GM21526 (cell line): ENCODE measurements at regions not wholly inside any gene's neighbourhood (a gene's known extent, or its start where the extent isn't known, plus 50 kb on each side); places are given as distances from the start of the nearest gene placed in this dataset.
A peak's percentile ranks its signal among the peaks of the same experiment; 100 is the strongest.

Source experiments
- ATAC-seq: cut with Tn5 transposase; IDR thresholded peaks from one replicate; pipeline ENCODE4 v1.9.1; 2021; ENCODE audit warnings: moderate library complexity; ENCODE audit not compliant: unreplicated experiment, low FRiP score

DNA sequence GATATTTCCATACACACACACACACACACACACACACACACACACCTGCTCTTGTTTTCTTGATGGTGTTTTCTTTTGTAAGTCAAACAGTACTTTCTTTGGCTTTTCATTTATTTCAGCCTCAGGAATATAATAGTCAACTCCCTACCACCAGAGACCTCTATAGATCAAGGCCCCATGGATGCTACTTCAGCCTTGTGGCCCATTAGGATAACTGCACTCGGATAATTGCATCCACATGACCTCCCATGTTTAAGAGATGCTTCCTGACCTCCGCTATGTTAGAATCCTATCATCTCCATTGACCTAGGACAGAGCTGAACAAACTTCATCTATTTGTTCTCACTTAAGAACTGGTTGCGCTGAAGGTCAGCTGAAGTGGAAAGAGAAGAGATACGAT, 1094.0 kb upstream of the B3GALT2 start:
- ATAC-seq, result no peak

- ATAC-seq, result peak; percentile 98
Measured at GRCh38 chr1:194279975-194280374, 1093.6 kb upstream of the B3GALT2 start.

- no peak for ATAC-seq
Measured at GRCh38 chr1:194277927-194278326, 1091.5 kb upstream of the B3GALT2 start.

DNA sequence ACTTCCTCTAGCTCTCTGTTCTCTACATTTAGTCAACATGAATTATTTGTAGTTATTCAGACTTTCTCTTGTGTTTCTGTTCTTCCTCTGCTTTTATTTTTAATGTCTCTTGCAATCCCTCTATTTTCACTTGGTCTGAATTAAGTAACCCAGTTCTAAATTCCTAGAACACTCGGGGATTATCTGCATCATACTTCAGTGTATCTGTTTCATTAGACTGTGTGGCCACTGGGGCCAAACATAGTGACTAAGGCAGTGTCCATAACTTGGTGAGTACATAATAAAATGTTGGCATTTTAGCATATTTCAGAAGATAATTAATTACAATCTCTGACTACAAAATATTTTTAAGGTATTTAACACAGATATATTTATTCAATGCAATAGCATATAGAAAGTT, 1087.2 kb upstream of the B3GALT2 start:
- ATAC-seq, result no peak

DNA sequence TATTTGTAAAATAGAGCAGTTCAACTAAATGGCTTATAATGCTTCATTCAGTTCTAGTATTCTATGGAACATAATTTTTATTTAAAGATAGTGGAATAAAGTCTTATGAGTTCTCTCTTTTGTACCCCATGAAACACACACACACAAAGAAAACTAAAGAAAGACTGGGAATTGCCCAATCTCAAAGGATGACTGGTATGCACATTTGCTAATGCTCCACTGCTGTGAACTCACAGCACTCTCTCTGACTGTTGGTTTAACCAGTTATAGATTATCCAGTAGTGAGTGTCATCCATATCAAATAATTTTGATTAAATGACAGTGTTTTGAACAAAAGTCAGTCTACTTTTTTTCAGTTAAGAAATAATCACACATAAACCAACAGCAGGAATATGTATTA, 1082.4 kb upstream of the B3GALT2 start:
- ATAC-seq, result no peak

DNA sequence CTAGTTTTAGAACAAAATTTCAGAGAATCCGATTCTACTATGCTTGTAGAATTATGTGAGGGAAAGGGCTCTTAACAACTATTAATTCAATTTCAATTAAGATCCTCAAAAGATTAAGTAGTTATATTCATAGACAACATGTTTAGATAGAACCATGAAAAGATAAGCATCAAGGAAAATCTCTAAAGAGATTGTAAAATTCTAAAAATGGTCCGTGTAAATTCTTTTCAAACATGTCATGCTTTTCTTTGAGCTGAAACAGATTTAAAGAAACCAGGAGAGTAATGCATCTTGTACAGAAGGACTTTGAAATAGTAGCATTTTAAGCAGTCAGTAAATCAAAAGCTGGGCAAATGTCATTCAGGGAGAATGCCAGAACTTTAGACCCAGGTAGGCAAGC, 1080.6 kb upstream of the B3GALT2 start:
- ATAC-seq, result no peak

- no peak for ATAC-seq
Measured at GRCh38 chr1:194256010-194256409, 1069.6 kb upstream of the B3GALT2 start.

DNA sequence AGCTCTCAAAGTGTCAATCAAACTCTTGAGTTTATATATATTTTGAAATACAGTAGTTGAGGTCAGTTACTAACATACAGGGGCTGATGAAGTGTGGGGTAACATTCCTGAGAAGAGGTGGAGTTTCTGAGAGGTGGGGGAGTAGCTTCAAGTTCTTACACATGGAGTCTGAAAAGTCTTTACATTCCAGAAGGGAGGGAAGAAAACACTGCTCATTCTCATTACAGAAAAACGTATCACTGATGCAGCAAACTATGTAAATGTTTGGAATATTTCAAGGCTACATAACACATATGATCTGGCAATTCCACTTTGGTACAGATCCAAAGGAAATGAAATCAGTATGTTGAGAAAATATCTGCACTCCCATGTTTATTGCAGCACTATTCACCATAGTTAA, 1065.8 kb upstream of the B3GALT2 start:
- ATAC-seq, result no peak

- ATAC-seq, result no peak
Measured at GRCh38 chr1:194241215-194241614, 1054.8 kb upstream of the B3GALT2 start.

DNA sequence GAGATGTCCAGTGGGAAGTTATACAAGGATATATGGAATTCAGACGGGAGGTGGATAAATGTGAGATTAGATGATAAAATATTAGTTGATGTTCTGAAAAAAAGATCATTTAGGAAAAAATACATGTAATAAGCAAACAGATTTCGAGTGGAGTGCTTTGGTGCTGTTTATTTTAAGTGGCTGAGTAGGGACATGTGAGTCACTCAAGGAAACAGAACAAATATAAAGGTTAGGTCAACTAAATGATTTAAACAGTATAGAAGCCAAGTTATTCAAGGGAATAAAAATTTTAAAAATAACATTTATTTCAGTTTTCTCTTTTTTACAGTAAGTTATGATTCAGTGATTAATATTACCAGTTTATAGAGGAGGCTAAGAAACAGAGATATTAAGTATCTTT, 1046.7 kb upstream of the B3GALT2 start:
- ATAC-seq, result no peak

GRCh38 chr1:194230351-194231144, 1044.1 kb upstream of the B3GALT2 start:
- no peak for ATAC-seq

GRCh38 chr1:194228427-194228826, 1042.0 kb upstream of the B3GALT2 start:
- ATAC-seq, result no peak

GRCh38 chr1:194227161-194227560, 1040.7 kb upstream of the B3GALT2 start:
- ATAC-seq, result no peak

GRCh38 chr1:194225821-194226220, 1039.4 kb upstream of the B3GALT2 start:
- peak; percentile 96 for ATAC-seq

DNA sequence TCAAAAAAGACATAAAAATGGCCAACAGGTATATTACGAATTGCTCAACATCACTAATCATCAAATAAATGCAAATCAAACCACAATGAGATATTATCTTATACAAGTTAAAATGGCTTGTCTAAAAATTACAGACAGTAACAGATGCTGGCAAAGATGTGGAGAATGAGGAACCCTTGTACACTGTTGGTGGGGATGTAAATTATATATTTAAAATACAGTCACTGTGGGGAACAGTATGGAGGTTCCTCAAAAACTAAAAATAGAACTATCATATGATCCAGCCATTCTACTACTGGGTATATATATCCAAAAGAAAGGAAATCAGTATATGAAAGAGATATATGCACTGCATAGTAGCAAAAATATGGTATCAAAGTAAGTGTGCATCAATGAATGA, 1037.2 kb upstream of the B3GALT2 start:
- no peak for ATAC-seq

- ATAC-seq, result no peak
Measured at GRCh38 chr1:194215448-194215847, 1029.0 kb upstream of the B3GALT2 start.

- ATAC-seq, result no peak
Measured at GRCh38 chr1:194214735-194215134, 1028.3 kb upstream of the B3GALT2 start.

DNA sequence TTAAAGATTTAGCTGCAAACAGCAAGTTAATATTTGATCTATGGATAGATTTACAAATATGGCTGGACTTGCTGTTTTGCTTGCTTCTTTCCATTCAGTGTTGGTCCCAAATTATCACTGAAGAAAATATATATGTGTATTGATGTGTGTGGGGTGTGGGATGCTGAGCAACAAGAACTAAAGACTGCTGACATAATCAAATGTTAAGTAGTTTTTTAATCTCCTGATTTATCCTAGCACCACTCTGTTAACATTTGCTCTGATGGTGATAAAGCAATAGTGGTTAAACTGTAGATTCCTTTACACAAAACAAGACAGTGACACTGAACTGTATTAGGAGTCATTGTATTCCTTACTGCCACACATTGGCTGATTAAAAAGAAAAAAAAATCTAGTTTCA, 1023.5 kb upstream of the B3GALT2 start:
- ATAC-seq, result no peak

DNA sequence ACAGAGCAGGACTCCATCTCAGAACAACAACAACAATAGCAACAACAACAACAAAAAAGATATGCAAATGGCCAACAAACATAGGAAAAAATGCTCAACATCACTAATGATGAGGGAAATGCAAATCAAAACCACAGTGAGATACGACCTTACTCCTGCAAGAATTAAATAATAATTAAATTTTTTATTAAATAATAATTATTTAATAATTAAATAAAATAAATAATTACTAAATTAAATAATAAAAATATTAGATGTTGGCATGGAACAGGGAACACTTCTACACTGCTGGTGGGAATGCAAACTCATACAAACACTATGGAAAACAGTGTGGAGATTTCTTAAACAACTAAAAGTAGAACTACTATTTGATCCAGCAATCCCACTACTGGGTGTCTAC, 1022.3 kb upstream of the B3GALT2 start:
- ATAC-seq, result no peak

DNA sequence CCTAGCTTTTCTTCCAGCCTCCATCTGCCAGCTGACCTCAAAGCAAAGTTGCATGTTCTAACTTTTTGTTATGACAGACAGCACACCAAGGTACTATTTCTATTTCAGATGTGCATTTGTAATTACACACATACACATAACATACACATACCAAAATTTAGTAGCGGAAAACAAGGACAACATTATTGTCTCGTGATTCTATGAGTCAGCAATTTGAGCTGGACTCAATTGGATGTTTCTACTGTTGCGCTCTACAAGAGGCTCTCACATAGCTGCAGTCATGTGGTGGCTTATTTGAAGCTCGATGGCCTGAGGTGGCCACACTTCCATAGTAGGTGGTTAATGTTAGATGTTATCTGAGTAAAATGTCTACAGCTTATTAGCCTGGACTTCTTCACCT, 1010.1 kb upstream of the B3GALT2 start:
- no peak for ATAC-seq

DNA sequence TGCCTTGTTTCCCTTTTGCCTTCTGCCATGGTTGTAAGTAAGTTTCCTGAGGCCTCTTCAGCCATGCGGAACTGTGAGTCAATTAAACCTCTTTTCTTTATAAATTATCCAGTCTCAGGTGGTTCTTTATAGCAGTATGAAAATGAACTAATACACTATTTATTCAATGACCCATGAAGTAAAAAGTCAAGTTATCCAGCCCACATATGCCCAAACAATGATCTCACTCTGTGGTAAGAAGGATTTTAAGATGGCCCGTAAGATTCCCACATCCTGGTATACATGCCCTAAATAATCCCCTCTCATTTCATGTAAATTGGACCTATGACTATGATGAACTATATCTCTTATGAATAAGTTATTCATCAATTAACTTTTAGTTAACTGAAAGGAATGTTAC, 1008.3 kb upstream of the B3GALT2 start:
- no peak for ATAC-seq

DNA sequence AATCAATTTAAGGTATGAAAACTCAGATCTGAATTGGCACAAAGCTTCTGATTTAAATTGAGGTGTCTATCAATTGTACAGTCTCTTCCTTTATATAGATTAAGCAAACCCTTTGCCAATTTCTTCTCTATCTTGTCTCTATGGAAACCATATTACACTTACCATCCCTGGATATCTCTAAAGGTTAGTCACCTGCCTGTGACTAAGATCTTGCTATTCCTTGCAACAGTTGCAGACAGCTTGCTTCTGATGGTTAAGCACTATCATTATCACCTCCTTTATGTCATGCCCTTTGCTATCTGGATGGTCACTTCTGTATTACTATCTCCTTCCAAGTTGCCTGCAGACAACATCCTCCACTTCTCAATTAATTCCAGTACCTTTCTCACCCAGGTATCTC, 998.6 kb upstream of the B3GALT2 start:
- ATAC-seq, result no peak

DNA sequence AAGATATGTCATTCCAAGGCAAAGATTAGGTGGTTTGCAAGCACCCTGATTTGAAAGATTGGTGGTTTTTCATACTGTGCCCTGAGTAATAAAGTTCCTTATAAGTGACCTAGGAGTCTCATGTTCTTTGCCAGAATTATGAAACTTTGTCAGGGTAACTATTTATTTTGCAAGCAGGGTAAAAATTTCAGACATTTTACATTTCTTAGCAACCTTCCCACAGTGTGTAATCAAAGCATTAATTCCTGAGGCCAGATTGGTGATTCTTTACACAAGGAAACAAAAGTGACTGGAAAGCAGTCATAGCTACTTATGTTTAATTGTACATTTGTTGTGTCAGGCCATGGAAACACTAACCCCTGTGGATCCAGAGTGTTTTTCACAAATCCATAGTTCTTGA, 998.0 kb upstream of the B3GALT2 start:
- no peak for ATAC-seq
